WI38 (cell line): ENCODE measurements at regions not wholly inside any gene's neighbourhood (a gene's known extent, or its start where the extent isn't known, plus 50 kb on each side); places are given as distances from the start of the nearest gene placed in this dataset.

Experiments
- H3K4me3 ChIP-seq: 2 replicates; pipeline ENCODE4 v1.5.1; 2011; ENCODE audit warnings: low read depth, mild to moderate bottlenecking, control low read depth, low read length
- TF ChIP-seq, protein P1 (sequence below): IDR thresholded peaks from 2 replicates; pipeline ENCODE4 v1.5.1; 2012; ENCODE audit warnings: low read depth, mild to moderate bottlenecking, control low read depth, low read length

DNA sequence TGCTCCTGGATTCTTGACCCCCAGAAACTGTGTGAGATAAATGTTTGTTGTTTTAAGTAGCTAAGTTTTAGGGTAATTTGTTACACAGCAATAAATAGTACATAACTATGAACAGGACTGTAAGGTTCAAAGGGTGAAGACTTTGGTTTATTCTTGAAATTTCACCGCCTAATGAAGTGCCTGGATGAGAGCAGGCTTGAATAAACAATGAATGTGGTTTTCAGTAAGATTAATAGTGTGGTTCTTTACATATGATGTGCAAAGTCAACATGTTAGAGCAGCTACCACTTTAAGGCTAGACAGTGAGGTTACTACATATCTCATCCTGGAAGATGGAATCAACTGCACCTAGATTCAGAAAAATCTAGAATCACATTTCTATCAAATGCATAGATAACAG, 145.2 kb upstream of the BTG1 start:
- TF ChIP-seq, protein P1, sequence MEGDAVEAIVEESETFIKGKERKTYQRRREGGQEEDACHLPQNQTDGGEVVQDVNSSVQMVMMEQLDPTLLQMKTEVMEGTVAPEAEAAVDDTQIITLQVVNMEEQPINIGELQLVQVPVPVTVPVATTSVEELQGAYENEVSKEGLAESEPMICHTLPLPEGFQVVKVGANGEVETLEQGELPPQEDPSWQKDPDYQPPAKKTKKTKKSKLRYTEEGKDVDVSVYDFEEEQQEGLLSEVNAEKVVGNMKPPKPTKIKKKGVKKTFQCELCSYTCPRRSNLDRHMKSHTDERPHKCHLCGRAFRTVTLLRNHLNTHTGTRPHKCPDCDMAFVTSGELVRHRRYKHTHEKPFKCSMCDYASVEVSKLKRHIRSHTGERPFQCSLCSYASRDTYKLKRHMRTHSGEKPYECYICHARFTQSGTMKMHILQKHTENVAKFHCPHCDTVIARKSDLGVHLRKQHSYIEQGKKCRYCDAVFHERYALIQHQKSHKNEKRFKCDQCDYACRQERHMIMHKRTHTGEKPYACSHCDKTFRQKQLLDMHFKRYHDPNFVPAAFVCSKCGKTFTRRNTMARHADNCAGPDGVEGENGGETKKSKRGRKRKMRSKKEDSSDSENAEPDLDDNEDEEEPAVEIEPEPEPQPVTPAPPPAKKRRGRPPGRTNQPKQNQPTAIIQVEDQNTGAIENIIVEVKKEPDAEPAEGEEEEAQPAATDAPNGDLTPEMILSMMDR, result no peak
- H3K4me3 ChIP-seq, result no peak overlapping the region

DNA sequence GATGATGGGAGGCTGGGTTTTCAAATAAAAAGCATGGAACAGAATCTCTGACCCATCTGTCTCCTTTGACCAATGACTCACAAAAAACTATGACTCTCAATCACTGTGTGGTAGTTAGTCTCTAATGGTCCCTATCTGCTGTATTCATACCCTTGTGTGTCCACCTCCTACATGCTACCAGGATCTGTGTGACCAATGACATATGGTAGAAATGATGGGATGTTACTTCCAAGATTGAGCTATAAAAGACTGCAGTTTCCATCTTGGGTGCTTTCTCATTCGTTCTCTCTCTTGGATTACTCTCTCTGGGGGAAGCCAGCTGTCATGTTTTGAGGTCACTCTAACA, 144.7 kb upstream of the BTG1 start:
- TF ChIP-seq, protein P1, result no peak
- no peak overlapping the region for H3K4me3 ChIP-seq

DNA sequence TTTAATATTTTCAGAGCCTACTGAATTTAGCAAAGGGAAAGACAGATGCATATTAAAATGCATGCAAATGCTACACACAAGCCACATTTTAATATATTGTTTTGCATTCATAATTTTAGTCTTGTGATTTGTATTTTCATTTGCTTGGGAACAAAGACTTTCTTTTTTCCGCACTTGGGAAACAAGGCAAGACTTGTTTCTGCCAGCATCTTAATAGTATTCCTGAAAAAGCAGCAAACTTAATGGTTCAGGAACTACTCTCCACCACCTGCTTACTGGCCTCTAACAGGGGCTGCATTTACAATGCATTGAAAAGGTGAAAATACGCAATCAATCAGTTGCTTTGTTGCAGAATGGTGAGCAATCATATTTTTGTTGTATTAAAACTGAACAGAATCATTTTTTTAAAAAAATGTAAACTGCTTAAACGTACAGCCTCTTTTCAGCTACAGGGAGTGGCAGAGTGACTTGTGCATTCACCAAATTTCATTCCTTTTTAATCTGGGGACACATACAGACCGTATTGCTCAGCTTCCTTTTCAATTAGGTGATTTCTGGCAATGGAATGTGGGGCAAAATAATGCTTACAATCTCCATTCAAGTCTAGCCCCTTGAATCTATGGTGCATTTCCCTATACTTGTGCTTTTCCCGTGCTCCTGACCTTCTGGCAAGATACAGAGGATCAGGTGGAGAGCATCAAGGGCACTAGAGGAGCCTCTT, 144.1 kb upstream of the BTG1 start:
- no peak overlapping the region for H3K4me3 ChIP-seq
- TF ChIP-seq, protein P1, result no peak

DNA sequence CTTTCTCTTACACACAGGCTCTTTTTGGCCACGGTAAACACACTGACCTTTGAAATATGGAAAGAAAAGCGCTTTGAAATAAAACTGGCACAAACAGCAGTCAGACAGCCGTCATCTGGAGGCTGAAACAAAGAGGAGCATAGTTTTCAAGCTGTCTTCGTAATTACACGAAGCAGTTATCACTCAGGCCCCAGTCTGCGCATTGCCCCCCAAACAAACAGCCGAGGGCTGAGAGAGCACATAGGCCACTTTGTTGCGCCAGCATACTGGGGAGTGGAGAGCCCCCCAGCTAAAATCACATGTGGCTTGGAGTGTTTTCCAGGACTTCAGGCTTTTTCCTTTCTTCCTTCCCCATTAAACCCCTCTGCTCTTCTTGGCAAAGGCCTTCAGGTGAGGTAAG, 142.9 kb upstream of the BTG1 start:
- no peak overlapping the region for H3K4me3 ChIP-seq

DNA sequence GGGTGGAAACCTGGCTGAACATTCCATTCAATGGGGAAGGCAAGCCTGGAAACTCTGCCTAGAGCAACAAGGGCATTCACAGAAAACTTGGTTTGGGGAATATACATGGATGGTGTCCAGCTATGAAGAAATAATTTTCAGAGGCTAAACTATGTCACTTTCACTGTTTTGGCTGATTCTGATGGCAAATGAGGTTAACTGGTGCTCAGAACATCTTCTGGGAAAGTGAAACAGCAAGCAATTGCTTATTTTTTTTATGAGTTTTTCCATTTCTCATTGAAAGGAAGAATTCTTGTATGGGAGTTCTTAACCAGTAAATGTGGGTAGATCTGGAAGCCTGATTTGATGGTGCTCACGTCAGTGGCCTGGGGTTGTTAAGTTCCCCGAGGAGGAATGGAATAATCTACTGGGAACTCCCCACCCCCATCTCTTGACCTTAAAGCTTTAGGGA, 132.8 kb upstream of the BTG1 start:
- no peak overlapping the region for H3K4me3 ChIP-seq
- TF ChIP-seq, protein P1, result no peak

More for the DNA sequence above, 142.9 kb upstream of the BTG1 start:
- TF ChIP-seq, protein P1, result no peak

DNA sequence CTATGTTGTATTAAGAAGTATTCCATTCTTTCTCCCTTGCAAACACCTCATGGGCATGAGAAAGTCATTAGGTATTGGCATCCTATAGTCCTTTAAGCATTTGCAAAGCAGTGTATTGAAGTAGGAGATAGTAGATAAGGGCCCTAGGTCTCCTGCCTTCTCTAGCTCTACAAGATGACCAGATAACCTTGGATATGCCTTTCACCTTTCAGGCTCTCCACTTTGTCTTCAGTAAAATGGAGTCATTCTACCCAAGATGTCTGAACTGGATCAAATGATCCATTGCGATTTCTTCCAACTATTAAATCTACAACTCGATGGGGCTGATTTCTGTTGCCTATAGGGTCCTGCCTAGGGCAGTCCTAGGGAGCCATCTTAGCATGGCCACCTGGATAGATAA, 132.1 kb upstream of the BTG1 start:
- no peak overlapping the region for H3K4me3 ChIP-seq
- TF ChIP-seq, protein P1, result no peak

DNA sequence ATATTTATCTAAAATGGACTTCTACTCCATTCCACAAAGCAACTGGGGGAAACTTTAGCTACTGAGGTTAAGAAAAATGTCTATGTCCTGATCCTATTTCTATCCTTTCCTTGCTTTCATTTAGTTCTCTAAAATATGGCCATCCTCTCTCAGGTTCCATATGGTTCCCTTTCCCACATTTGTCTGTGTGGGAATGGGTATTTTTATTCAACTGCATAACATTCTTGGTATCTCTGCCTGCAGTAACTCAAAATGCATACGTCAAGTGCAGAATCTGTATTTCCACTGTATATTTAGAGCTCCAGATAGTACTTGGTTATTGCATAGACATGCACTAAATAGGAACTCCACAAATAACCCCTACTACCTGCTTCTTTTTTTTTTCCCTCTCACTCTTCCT, 130.6 kb upstream of the BTG1 start:
- H3K4me3 ChIP-seq, result no peak overlapping the region
- TF ChIP-seq, protein P1, result no peak
